HFF-Myc (cell line): ENCODE measurements at regions not wholly inside any gene's neighbourhood (a gene's known extent, or its start where the extent isn't known, plus 50 kb on each side); places are given as distances from the start of the nearest gene placed in this dataset.

ENCODE experiments used
- DNase-seq: peaks from one replicate; pipeline ENCODE4 v3.0.0-alpha.2; 2011; ENCODE audit warnings: low read depth; ENCODE audit errors: extremely low read depth
- H3K4me3 ChIP-seq: replicated peaks from 2 replicates; pipeline ENCODE4 v1.5.1; 2011; ENCODE audit warnings: low read depth, mild to moderate bottlenecking, control low read depth, low read length
- TF ChIP-seq, protein P1 (sequence below): IDR thresholded peaks from 2 replicates; pipeline ENCODE4 v1.5.1; 2012; ENCODE audit warnings: mild to moderate bottlenecking, low read depth, low read length, control low read depth; ENCODE audit errors: missing control alignments

DNA sequence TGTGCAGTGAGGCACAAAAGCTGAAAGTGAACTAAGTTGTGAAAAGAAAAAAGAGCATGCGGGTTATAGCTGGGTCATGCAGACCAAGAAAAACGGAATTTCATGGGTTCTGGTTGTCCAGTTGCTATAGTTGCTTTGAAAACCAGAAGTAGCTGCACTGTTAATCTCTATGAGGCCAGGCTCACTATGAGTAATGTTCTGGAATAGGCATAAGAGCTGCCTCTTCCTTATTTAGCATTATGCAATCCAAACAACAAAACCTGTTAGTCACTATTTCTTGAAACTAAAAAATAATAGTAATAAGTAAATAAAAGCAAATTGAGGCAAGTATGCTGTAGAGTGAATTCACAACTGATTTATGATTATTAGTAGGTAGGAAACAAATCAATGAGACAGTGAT is 1383.7 kb downstream of the MRPL39 start:
- no peak for DNase-seq
- no peak overlapping the region for H3K4me3 ChIP-seq
- TF ChIP-seq, protein P1, sequence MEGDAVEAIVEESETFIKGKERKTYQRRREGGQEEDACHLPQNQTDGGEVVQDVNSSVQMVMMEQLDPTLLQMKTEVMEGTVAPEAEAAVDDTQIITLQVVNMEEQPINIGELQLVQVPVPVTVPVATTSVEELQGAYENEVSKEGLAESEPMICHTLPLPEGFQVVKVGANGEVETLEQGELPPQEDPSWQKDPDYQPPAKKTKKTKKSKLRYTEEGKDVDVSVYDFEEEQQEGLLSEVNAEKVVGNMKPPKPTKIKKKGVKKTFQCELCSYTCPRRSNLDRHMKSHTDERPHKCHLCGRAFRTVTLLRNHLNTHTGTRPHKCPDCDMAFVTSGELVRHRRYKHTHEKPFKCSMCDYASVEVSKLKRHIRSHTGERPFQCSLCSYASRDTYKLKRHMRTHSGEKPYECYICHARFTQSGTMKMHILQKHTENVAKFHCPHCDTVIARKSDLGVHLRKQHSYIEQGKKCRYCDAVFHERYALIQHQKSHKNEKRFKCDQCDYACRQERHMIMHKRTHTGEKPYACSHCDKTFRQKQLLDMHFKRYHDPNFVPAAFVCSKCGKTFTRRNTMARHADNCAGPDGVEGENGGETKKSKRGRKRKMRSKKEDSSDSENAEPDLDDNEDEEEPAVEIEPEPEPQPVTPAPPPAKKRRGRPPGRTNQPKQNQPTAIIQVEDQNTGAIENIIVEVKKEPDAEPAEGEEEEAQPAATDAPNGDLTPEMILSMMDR, result no peak

DNA sequence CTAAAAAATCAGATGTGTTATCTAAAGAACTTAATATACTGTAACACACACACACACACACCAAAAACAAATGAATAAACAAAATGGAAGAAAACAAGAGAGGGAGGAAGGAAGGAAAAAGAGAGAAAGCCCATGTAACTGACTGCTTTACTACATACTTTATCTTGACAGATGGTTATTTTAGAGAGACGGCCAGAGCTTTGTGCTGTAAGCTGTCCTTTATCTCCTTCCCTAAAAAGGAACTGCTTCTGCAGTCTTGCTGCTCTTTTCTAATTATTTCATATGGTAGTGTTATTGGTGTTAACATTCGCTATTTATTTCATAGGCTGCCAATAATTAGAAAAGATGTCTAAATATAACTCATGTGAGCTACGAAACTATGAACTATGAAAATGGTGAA is 1384.6 kb downstream of the MRPL39 start:
- no peak for DNase-seq
- H3K4me3 ChIP-seq, result no peak overlapping the region
- TF ChIP-seq, protein P1, result no peak

DNA sequence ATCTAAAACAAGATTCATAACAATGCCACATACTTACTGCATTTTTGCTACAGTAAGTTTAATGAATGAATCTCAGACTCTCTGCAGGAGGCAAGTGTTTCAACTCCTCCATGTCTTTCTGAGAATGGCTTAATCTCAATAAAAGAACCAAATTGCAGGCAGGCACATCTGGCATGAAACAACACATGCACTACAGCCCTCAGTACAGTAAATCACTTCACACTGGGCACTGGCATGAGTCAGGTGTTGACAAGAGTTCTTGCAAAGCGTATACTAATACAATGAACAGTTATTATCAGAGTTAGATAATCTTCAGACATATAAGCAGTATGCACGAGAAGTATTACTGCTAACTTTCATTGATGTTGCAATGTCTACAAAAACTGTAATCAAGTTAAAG is 1386.8 kb downstream of the MRPL39 start:
- no peak overlapping the region for H3K4me3 ChIP-seq
- TF ChIP-seq, protein P1, result no peak
- DNase-seq, result no peak

DNA sequence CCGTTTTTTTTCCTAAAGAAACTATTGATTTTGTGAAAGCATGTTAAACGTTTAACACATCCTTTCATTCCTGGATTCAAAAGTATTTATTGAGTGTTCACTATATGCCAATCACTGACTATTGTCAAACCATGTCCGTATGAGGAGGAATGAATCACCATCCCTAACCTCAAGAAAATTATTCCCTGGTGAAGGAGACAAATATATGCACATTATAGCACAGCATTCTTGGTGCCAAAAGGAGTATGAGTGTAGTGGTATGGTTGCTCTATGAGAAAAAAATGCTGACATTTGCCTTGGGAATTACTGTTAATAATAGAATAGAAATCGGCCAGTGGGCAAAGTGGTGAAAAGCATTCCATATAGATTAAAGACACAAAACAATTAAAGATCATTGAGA is 1390.1 kb downstream of the MRPL39 start:
- no peak for DNase-seq
- H3K4me3 ChIP-seq, result no peak overlapping the region
- TF ChIP-seq, protein P1, result no peak

DNA sequence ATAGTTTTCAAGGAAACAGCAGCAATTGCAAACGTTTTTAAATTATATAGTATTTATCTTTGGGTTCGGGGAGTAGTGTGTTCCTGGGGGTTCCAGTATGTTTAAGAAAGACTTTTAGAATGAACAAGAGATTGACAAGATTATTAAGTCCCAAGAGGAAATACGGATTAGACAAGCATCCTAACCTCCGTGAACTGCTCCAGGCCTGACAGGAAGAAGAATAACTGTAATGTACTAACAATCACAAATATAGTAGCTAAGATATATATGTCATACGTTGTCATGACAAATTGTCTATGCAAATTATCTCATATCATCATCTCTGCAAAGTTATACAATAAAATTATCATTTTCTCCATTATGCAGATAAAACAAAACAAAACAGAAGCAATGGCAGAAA is 1397.2 kb downstream of the MRPL39 start:
- TF ChIP-seq, protein P1, result no peak
- DNase-seq, result no peak
- H3K4me3 ChIP-seq, result no peak overlapping the region

DNA sequence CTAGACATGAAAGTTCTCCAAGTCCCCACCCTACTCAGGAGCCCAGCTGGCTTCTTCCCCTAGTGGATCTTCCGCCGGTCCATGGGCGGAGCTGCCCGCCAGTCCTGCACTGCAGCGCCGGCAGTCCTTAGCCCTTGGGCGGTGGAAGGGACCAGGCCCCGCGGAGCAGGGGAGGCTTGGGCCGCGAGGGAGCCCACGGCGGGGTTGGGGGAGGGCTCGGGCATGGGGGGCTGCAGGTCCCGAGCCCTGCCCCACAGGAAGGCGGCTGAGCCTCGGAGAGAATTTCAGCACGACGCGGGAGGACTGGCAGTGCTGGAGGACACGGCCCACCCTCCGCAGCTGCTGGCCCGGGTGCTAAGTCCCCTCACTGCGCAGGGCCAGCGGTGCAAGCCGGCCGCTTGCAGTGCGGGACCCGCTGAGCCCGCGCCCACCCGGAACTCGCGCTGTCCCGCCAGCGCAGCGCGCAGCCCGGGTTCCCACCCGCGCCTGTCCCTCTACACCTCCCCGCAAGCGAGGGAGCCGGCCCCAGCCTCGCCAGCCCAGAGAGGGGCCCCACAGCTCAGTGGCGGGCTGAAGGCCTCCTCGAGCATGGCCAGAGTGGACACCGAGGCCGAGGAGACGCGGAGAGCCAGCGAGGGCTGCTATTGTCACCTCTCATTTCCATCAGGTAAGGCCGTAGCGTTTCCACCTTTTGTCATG is 1398.6 kb downstream of the MRPL39 start:
- DNase-seq, result no peak
- TF ChIP-seq, protein P1, result no peak
- no peak overlapping the region for H3K4me3 ChIP-seq

DNA sequence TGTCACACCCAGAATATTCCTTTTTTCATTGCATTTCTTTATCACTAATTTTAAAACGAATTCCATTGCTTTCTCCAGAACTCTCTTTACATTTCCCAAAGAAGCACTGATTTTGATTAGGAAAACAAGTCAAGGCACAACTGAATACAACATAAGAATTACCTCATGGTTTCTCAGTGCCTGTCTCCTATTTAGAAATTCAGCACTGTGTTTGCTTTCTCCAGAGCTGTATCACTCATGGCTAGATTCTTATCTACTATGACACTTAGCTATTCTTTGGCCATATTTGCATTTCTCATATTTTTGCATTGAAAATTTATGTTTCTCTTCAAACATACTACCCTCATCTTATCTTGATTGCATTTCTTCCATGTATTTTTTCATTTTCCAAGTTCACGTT is 1402.0 kb downstream of the MRPL39 start:
- TF ChIP-seq, protein P1, result no peak
- no peak for DNase-seq
- no peak overlapping the region for H3K4me3 ChIP-seq
